Skin epidermis (tissue), 12 donors: ENCODE measurements at regions not wholly inside any gene's neighbourhood (a gene's known extent, or its start where the extent isn't known, plus 50 kb on each side); places are given as distances from the start of the nearest gene placed in this dataset.
"Not testable (repeated sequence)": the region's sequence is repeated elsewhere in the genome, so short reads cannot be mapped to it uniquely, and the experiment has no call there.

ENCODE experiments used
- H3K27ac ChIP-seq, 21 experiments: fragments of 200-600 bp; sonication (generic) in 11 of 21; one replicate each; pipeline ENCODE4 v1.5.0; 2020; ENCODE audit warnings: mild to moderate bottlenecking in 3 of 21, inconsistent platforms in 2 of 21, moderate library complexity in 2 of 21
- H3K4me3 ChIP-seq, 7 experiments: fragments of 200-600 bp; sonication (generic) in 2 of 7; one replicate each; pipeline ENCODE4 v1.5.0; 2020; ENCODE audit warnings: inconsistent platforms in 2 of 7, mild to moderate bottlenecking in 2 of 7, moderate library complexity in 1 of 7

GRCh38 chr22:47355388-47355725 lies 592.9 kb downstream of the TBC1D22A start:
- no peak overlapping the region for H3K27ac ChIP-seq

GRCh38 chr22:47354668-47355387 lies 592.4 kb downstream of the TBC1D22A start:
- Histone ChIP-seq H3K27ac (no peak overlapping the region), H3K4me3 (no peak overlapping the region)

More at GRCh38 chr22:47355388-47355725, 592.9 kb downstream of the TBC1D22A start:
- H3K4me3 ChIP-seq = no peak overlapping the region

- Histone ChIP-seq H3K4me3 (no peak overlapping the region), H3K27ac (no peak overlapping the region)
Measured at GRCh38 chr22:47352920-47353700, 590.7 kb downstream of the TBC1D22A start.

- Histone ChIP-seq H3K27ac (no peak overlapping the region), H3K4me3 (no peak overlapping the region)
Measured at GRCh38 chr22:47351836-47352579, 589.6 kb downstream of the TBC1D22A start.

GRCh38 chr22:47346287-47346686 lies 583.8 kb downstream of the TBC1D22A start:
- not testable (repeated sequence) for H3K4me3 ChIP-seq, H3K27ac ChIP-seq

GRCh38 chr22:47345025-47345424 lies 582.6 kb downstream of the TBC1D22A start:
- Histone ChIP-seq H3K4me3 (no peak overlapping the region), H3K27ac (no peak overlapping the region)

- H3K27ac ChIP-seq = no peak overlapping the region
- H3K4me3 ChIP-seq = no peak overlapping the region
Measured at GRCh38 chr22:47344414-47344813, 582.0 kb downstream of the TBC1D22A start.

GRCh38 chr22:47343611-47344010 lies 581.2 kb downstream of the TBC1D22A start:
- H3K27ac ChIP-seq = no peak overlapping the region
- H3K4me3 ChIP-seq = no peak overlapping the region

- Histone ChIP-seq H3K4me3 (no peak overlapping the region), H3K27ac (no peak overlapping the region)
Measured at GRCh38 chr22:47342446-47342845, 580.0 kb downstream of the TBC1D22A start.

GRCh38 chr22:47341464-47341863 lies 579.0 kb downstream of the TBC1D22A start:
- no peak overlapping the region for H3K27ac ChIP-seq
- H3K4me3 ChIP-seq = no peak overlapping the region

GRCh38 chr22:47340851-47341436 lies 578.5 kb downstream of the TBC1D22A start:
- no peak overlapping the region for H3K27ac ChIP-seq

GRCh38 chr22:47337161-47337621 lies 574.7 kb downstream of the TBC1D22A start:
- peak overlapping the region in 1 of 7 experiments; percentile 6 for H3K4me3 ChIP-seq
- peak overlapping the region in 1 of 21 experiments; percentile 5 for H3K27ac ChIP-seq

More at GRCh38 chr22:47340851-47341436, 578.5 kb downstream of the TBC1D22A start:
- H3K4me3 ChIP-seq = no peak overlapping the region

- Histone ChIP-seq H3K27ac (no peak overlapping the region), H3K4me3 (no peak overlapping the region)
Measured at GRCh38 chr22:47335958-47336357, 573.5 kb downstream of the TBC1D22A start.

- no peak overlapping the region for H3K27ac ChIP-seq
- no peak overlapping the region for H3K4me3 ChIP-seq
Measured at GRCh38 chr22:47335460-47335859, 573.0 kb downstream of the TBC1D22A start.

- Histone ChIP-seq H3K27ac (no peak overlapping the region), H3K4me3 (no peak overlapping the region)
Measured at GRCh38 chr22:47334601-47335000, 572.2 kb downstream of the TBC1D22A start.

- H3K4me3 ChIP-seq = no peak overlapping the region
- H3K27ac ChIP-seq = no peak overlapping the region
Measured at GRCh38 chr22:47333625-47334024, 571.2 kb downstream of the TBC1D22A start.

GRCh38 chr22:47332246-47332980 lies 570.0 kb downstream of the TBC1D22A start:
- H3K4me3 ChIP-seq = no peak overlapping the region

GRCh38 chr22:47331750-47332149 lies 569.3 kb downstream of the TBC1D22A start:
- no peak overlapping the region for H3K27ac ChIP-seq

More at GRCh38 chr22:47332246-47332980, 570.0 kb downstream of the TBC1D22A start:
- no peak overlapping the region for H3K27ac ChIP-seq

More at GRCh38 chr22:47331750-47332149, 569.3 kb downstream of the TBC1D22A start:
- no peak overlapping the region for H3K4me3 ChIP-seq
